AG04450 (cell line): ENCODE measurements at regions not wholly inside any gene's neighbourhood (a gene's known extent, or its start where the extent isn't known, plus 50 kb on each side); places are given as distances from the start of the nearest gene placed in this dataset.
A peak's percentile ranks its signal among the peaks of the same experiment; 100 is the strongest.

Source experiments
- CTCF ChIA-PET: fragments of 300-600, 350-600 bp; formaldehyde crosslinking; extraction: SDS; loops from one replicate; lab custom pipeline; 2022; ENCODE audit warnings: antibody characterized with exemption, inconsistent platforms; lab: Charles Lee
- POLR2A ChIA-PET: fragments of 350-600 bp; formaldehyde crosslinking; extraction: SDS; loops from one replicate; lab custom pipeline; 2021; ENCODE audit warnings: antibody characterized with exemption, inconsistent platforms; lab: Yijun Ruan, JAX
- DNase-seq: peaks from one replicate; pipeline ENCODE4 v3.0.0-alpha.2; 2011; ENCODE audit warnings: low read depth, low spot score
- H3K27ac ChIP-seq: one replicate; pipeline ENCODE4 v1.5.1; 2012; ENCODE audit warnings: low read depth, low read length, control low read depth
- H3K27me3 ChIP-seq: one replicate; pipeline ENCODE4 v1.6.0; 2012; ENCODE audit warnings: low read length; ENCODE audit not compliant: control insufficient read depth, insufficient read depth
- H3K4me3 ChIP-seq: 2 replicates; pipeline ENCODE4 v1.5.1; 2011; ENCODE audit warnings: mild to moderate bottlenecking, low read depth, low read length, control low read depth
- H3K9me3 ChIP-seq: 2 replicates; pipeline ENCODE4 v1.5.1; 2012; ENCODE audit warnings: low read length; ENCODE audit not compliant: control insufficient read depth, insufficient read depth
- TF ChIP-seq, protein P1 (sequence below): IDR thresholded peaks from 2 replicates; pipeline ENCODE4 v1.5.1; 2011; ENCODE audit warnings: low read depth, low read length, control low read depth, inconsistent platforms

DNA sequence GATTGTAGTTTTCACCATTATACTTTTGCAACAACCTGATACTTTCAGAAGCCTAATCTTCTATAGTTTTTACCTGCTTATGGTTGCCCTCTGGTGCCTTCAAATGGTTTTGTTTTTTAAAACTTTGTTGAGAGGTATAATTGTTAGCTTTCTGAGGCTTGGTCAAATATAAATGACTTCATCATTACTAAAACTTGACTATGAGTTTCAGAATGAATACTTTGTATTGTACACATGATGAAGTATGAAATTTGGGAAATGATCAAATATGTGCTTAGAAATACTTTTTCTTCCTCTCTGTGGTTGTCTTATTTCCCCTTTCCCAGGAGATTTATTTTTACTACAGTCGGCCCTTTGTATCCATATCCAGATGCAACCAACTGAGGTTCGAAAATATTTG, 151.8 kb upstream of the B3GALT2 start:
- POLR2A ChIA-PET = no interaction called here
- no peak for DNase-seq
- H3K27ac ChIP-seq = no peak overlapping the region
- H3K9me3 ChIP-seq = peaks cover 6% of the 10 kb centered on the region
- H3K27me3 ChIP-seq = no peaks in the 10 kb centered on the region
- CTCF ChIA-PET = interaction anchor here (0.8 to 2.5 kb wide), 3 partner anchors 10 to 155 kb away, joined by 4 to 12 read pairs (median 8); no protein-coding TSS in a partner anchor
- H3K4me3 ChIP-seq = no peak overlapping the region
- TF ChIP-seq, protein P1, sequence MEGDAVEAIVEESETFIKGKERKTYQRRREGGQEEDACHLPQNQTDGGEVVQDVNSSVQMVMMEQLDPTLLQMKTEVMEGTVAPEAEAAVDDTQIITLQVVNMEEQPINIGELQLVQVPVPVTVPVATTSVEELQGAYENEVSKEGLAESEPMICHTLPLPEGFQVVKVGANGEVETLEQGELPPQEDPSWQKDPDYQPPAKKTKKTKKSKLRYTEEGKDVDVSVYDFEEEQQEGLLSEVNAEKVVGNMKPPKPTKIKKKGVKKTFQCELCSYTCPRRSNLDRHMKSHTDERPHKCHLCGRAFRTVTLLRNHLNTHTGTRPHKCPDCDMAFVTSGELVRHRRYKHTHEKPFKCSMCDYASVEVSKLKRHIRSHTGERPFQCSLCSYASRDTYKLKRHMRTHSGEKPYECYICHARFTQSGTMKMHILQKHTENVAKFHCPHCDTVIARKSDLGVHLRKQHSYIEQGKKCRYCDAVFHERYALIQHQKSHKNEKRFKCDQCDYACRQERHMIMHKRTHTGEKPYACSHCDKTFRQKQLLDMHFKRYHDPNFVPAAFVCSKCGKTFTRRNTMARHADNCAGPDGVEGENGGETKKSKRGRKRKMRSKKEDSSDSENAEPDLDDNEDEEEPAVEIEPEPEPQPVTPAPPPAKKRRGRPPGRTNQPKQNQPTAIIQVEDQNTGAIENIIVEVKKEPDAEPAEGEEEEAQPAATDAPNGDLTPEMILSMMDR = 0 out of 2 replicates have a peak, but pooled peaks have one; percentile 17

GRCh38 chr1:193335806-193336428, 149.5 kb upstream of the B3GALT2 start:
- ChIA-PET CTCF (interaction anchor here (0.8 kb wide), 2 partner anchors 14 to 145 kb away, joined by 3 read pairs; no protein-coding TSS in a partner anchor), POLR2A (interaction anchor here (1.2 to 1.4 kb wide), 2 partner anchors 75 to 151 kb away, joined by 4 to 5 read pairs; no protein-coding TSS in a partner anchor)
- H3K4me3 ChIP-seq = no peak overlapping the region

GRCh38 chr1:193333166-193333565, 146.8 kb upstream of the B3GALT2 start:
- no peak overlapping the region for H3K27ac ChIP-seq
- ChIA-PET POLR2A (no interaction called here), CTCF (no interaction called here)
- peaks cover 8% of the 10 kb centered on the region; the same call in 1 of the 2 replicates for H3K9me3 ChIP-seq
- no peaks in the 10 kb centered on the region for H3K27me3 ChIP-seq
- TF ChIP-seq, protein P1 = no peak
- no peak overlapping the region for H3K4me3 ChIP-seq
- no peak for DNase-seq

More at GRCh38 chr1:193335806-193336428, 149.5 kb upstream of the B3GALT2 start:
- TF ChIP-seq, protein P1 = no peak
- Histone ChIP-seq H3K27ac (peak overlapping the region; percentile 58), H3K27me3 (no peaks in the 10 kb centered on the region), H3K9me3 (peaks cover 8% of the 10 kb centered on the region; the same call in 1 of the 2 replicates)
- peak; percentile 46 for DNase-seq

DNA sequence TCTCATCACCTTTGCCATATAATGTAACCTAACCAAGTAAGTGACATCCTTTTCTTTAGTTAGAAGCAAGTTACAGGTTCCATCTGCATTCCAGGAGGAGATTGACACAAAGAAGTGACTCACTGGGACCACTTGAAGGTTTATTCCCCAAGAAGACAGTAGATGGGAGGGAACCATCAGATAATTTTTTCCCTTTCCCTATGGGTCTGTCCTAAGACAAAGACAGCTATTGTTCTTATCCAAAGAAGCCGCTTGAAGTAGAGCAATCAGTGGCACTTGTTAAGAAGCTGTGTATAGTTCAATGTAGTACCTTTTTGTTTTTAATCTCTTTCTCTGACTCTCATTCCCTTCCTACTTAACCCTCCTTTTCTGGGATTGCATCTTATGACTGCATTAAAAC, 139.9 kb upstream of the B3GALT2 start:
- Histone ChIP-seq H3K27me3 (no peaks in the 10 kb centered on the region), H3K9me3 (peaks cover 10% of the 10 kb centered on the region), H3K27ac (no peak overlapping the region), H3K4me3 (no peak overlapping the region)
- ChIA-PET CTCF (interaction anchor here (1.4 kb wide), 1 partner anchor 81 kb away, joined by 3 read pairs; no protein-coding TSS in a partner anchor), POLR2A (no interaction called here)
- no peak for DNase-seq
- TF ChIP-seq, protein P1 = no peak

- CTCF ChIA-PET = interaction anchor here (1.4 kb wide), 1 partner anchor 82 kb away, joined by 3 read pairs; no protein-coding TSS in a partner anchor
- peaks cover 7% of the 10 kb centered on the region for H3K9me3 ChIP-seq
- no peaks in the 10 kb centered on the region for H3K27me3 ChIP-seq
- TF ChIP-seq, protein P1 = no peak
- no peak overlapping the region for H3K4me3 ChIP-seq
- POLR2A ChIA-PET = no interaction called here
- no peak for DNase-seq
- no peak overlapping the region for H3K27ac ChIP-seq
Measured at GRCh38 chr1:193325771-193326170, 139.4 kb upstream of the B3GALT2 start.
